K562 (cell line): ENCODE measurements at regions not wholly inside any gene's neighbourhood (a gene's known extent, or its start where the extent isn't known, plus 50 kb on each side); places are given as distances from the start of the nearest gene placed in this dataset.

ENCODE experiments used
- ATAC-seq: fragments of 200-7000 bp; cut with Tn5 transposase; 3 replicates; pipeline ENCODE4 v1.9.1; 2020; ENCODE audit warnings: moderate library complexity
- BruUV-seq: library from RNA; stranded (reverse); fragments of 400-500 nt; replicated peaks from 2 replicates; lab custom pipeline; 2021; lab: Mats Ljungman, UMichigan
- CTCF ChIA-PET: fragments of 300-600 bp; formaldehyde crosslinking; extraction: SDS; loops from one replicate; lab custom pipeline; 2021; ENCODE audit warnings: low intra/inter-chr PET ratio; lab: Yijun Ruan, JAX
- POLR2A ChIA-PET: fragments of 300-600, 350-650 bp; sonication (Branson Sonifier 250); formaldehyde crosslinking; extraction: SDS; loops from one replicate; lab custom pipeline; 2021; ENCODE audit warnings: antibody characterized with exemption, inconsistent platforms; lab: Yijun Ruan, JAX
- DNase-seq, 4 experiments: peaks; one replicate each; pipeline versions ENCODE4 v3.0.0 to v3.0.0-alpha.2; 2011 to 2018; ENCODE audit warnings: low spot score in 3 of 4, mixed read lengths in 3 of 4; ENCODE audit errors: extremely low read depth in 1 of 4
- FAIRE-seq: peaks from 2 replicates; lab custom pipeline; 2011; peaks lifted over from hg19 to GRCh38; lab: Jason Lieb, UNC
- H2AFZ ChIP-seq: 2 replicates; pipeline ENCODE4 v1.6.0; 2011; ENCODE audit warnings: low read depth, low read length, control low read depth, inconsistent platforms
- H3K27ac ChIP-seq: fragments of 200-600 bp; 3 replicates; pipeline ENCODE4 v1.8.0; 2011; ENCODE audit warnings: low read depth, mild to moderate bottlenecking, control low read depth, inconsistent platforms, low read length, moderate library complexity, mixed read lengths; ENCODE audit errors: extremely low read depth
- H3K27me3 ChIP-seq, 2 experiments: fragments of 300-600 bp in 1 of 2; 2 replicates in 1 of 2; 3 replicates in 1 of 2; pipeline versions ENCODE4 v1.6.0 to v1.8.0; 2011; ENCODE audit warnings: inconsistent platforms in 2 of 2, low read length in 2 of 2, mild to moderate bottlenecking in 1 of 2, mixed read lengths in 1 of 2, moderate library complexity in 1 of 2; ENCODE audit not compliant: control insufficient read depth in 2 of 2, insufficient read depth in 2 of 2
- H3K36me3 ChIP-seq: fragments of 300-600 bp; 3 replicates; pipeline ENCODE4 v1.8.0; 2011; ENCODE audit warnings: mild to moderate bottlenecking, low read length, inconsistent platforms; ENCODE audit not compliant: control insufficient read depth, insufficient read depth
- H3K4me1 ChIP-seq, 2 experiments: fragments of 200-600 bp in 1 of 2; replicated peaks in 1 of 2; 2 replicates in 1 of 2; 3 replicates in 1 of 2; pipeline versions ENCODE4 v1.5.1 to v1.8.0; 2011; ENCODE audit warnings: inconsistent platforms in 2 of 2, low read length in 2 of 2, mild to moderate bottlenecking in 1 of 2, mixed read lengths in 1 of 2, moderate library complexity in 1 of 2; ENCODE audit not compliant: control insufficient read depth in 2 of 2, insufficient read depth in 2 of 2
- H3K4me2 ChIP-seq: 2 replicates; pipeline ENCODE4 v1.6.1; 2011; ENCODE audit warnings: low read length, control low read depth, inconsistent platforms, mixed read lengths; ENCODE audit not compliant: insufficient read depth
- H3K4me3 ChIP-seq: fragments of 200-600 bp; sonication (generic), shearing (Covaris generic); 2 replicates; pipeline ENCODE4 v1.5.1; 2016; ENCODE audit warnings: control low read depth, inconsistent platforms
- H3K79me2 ChIP-seq: fragments of 200-600 bp; 3 replicates; pipeline ENCODE4 v1.8.0; 2011; ENCODE audit warnings: low read length, inconsistent platforms; ENCODE audit not compliant: control insufficient read depth, insufficient read depth
- H3K9ac ChIP-seq, 2 experiments: 2 replicates each; pipeline versions ENCODE4 v1.6.0 to v1.6.1; 2011; ENCODE audit warnings: low read depth in 2 of 2, low read length in 2 of 2, control low read depth in 1 of 2, inconsistent platforms in 1 of 2, mild to moderate bottlenecking in 1 of 2, mixed read lengths in 1 of 2; ENCODE audit not compliant: insufficient read depth in 1 of 2
- H3K9me1 ChIP-seq: one replicate; pipeline ENCODE4 v1.6.0; 2011; ENCODE audit warnings: inconsistent platforms, mild to moderate bottlenecking, low read length, moderate library complexity; ENCODE audit not compliant: control insufficient read depth, insufficient read depth
- H3K9me3 ChIP-seq: replicated peaks from 2 replicates; pipeline ENCODE4 v1.5.1; 2011; ENCODE audit warnings: low read depth, low read length, inconsistent platforms; ENCODE audit not compliant: control insufficient read depth, insufficient read depth
- H4K20me1 ChIP-seq: replicated peaks from 2 replicates; pipeline ENCODE4 v1.6.1; 2011; ENCODE audit warnings: low read length, inconsistent platforms, mixed read lengths; ENCODE audit not compliant: control insufficient read depth, insufficient read depth
- CREB3L1 ChIP-seq: fragments of 450-650 bp; IDR thresholded peaks from 2 replicates; pipeline ENCODE4 v1.6.1; 2014; ENCODE audit warnings: low read depth, mild to moderate bottlenecking, moderate library complexity, borderline replicate concordance
- SIN3A ChIP-seq, 2 experiments: fragments of 150-350 bp in 1 of 2; IDR thresholded peaks; 2 replicates each; pipeline ENCODE4 v1.6.1; 2011 to 2016; ENCODE audit warnings: borderline replicate concordance in 2 of 2, low read depth in 2 of 2, low read length in 2 of 2, mild to moderate bottlenecking in 2 of 2, moderate library complexity in 2 of 2; ENCODE audit not compliant: control insufficient read depth in 1 of 2
- SMARCC2 ChIP-seq: fragments of 450-650 bp; IDR thresholded peaks from 2 replicates; pipeline ENCODE4 v1.6.1; 2017; ENCODE audit warnings: antibody characterized with exemption, moderate library complexity, mild to moderate bottlenecking, low read depth
- ZMIZ1 ChIP-seq, 2 experiments: fragments of 150-350 bp in 1 of 2; IDR thresholded peaks; 2 replicates each; pipeline ENCODE4 v1.6.1; 2012 to 2016; ENCODE audit warnings: low read depth in 2 of 2, low read length in 2 of 2, mild to moderate bottlenecking in 1 of 2, moderate library complexity in 1 of 2
- ZNF165 ChIP-seq: fragments of 250-450 bp; sonication (Bioruptor Pico); IDR thresholded peaks from 2 replicates; pipeline ENCODE4 v1.4.0; 2020; ENCODE audit warnings: borderline replicate concordance
- ZNF280B ChIP-seq: fragments of 250-450 bp; sonication (Bioruptor Pico); IDR thresholded peaks from 2 replicates; pipeline ENCODE4 v1.5.1; 2021; ENCODE audit warnings: mild to moderate bottlenecking
- ZNF589 ChIP-seq: fragments of 200-800 bp; sonication (Bioruptor generic); IDR thresholded peaks from 2 replicates; pipeline ENCODE4 v1.6.1; 2016; ENCODE audit warnings: low read depth, missing genetic modification characterization, missing compliant biosample characterization
- ZNF707 ChIP-seq: fragments of 250-450 bp; sonication (Bioruptor Pico); conservative IDR thresholded peaks from 2 replicates; pipeline ENCODE4 v1.8.0; 2022; ENCODE audit warnings: inconsistent platforms, mild to moderate bottlenecking, moderate library complexity
- WGBS: fragments of 100-300 bp; shearing (Covaris generic); methylation state at CpG from one replicate; pipeline ENCODE4 v1.1.6; 2016; ENCODE audit warnings: low coverage, mixed read lengths; ENCODE audit not compliant: insufficient coverage; ENCODE audit errors: missing lambda C conversion rate; 5-methylcytosine and 5-hydroxymethylcytosine counted together
- in situ Hi-C: fragments of 300-500 bp; cut with MboI; formaldehyde crosslinking; loops from 4 replicates; pipeline ENCODE4 v1.15.0; 2018; ENCODE audit warnings: inconsistent platforms, mixed read lengths
- intact Hi-C: fragments of 100-400 bp; cut with micrococcal nuclease; formaldehyde crosslinking; loops from 2 replicates; pipeline ENCODE4 v1.14.2; 2022

GRCh38 chr13:106161146-106161545, 374.3 kb downstream of the EFNB2 start (continued):
- TF ChIP-seq ZMIZ1 (IDR thresholded peaks at IDR 0.05; ENCODE audit: low read depth in 2 of 2, low read length in 2 of 2): no peak
- no peak for TF ChIP-seq SMARCC2

- Histone ChIP-seq H3K79me2 (no peaks in the 10 kb centered on the region), H3K9me1 (no peaks in the 10 kb centered on the region), H3K9ac (no peak overlapping the region), H3K36me3 (no peaks in the 10 kb centered on the region), H3K4me3 (no peak overlapping the region), H3K9me3 (no peaks in the 10 kb centered on the region), H4K20me1 (no peaks in the 10 kb centered on the region), H3K27me3 (no peaks in the 10 kb centered on the region), H3K4me1 (no peaks in the 10 kb centered on the region), H3K27ac (no peak overlapping the region), H3K4me2 (no peak overlapping the region), H2AFZ (no peak overlapping the region)
- DNase-seq (no peak), ATAC-seq (no peak), FAIRE-seq (no peak)
- POLR2A ChIA-PET: no interaction called here
- in situ Hi-C loops (no loop called here), intact Hi-C loops (no loop called here)
- BruUV-seq: no TSS peak
- CTCF ChIA-PET: no interaction called here
- WGBS: under 1% methylated on average over 15 of the region's 20 CpGs
- TF ChIP-seq SIN3A (IDR thresholded peaks at IDR 0.05; ENCODE audit: borderline replicate concordance in 2 of 2, control insufficient read depth in 1 of 2, low read depth in 2 of 2, low read length in 2 of 2): no peak
- TF ChIP-seq ZNF165 (CRISPR knock-in tag): no peak
- no peak for TF ChIP-seq ZNF707 (CRISPR knock-in tag)
- TF ChIP-seq CREB3L1: no peak
- no peak for TF ChIP-seq ZNF589 (CRISPR knock-in tag)
- no peak for TF ChIP-seq ZNF280B (CRISPR knock-in tag)
These were observed 375.9 kb downstream of the EFNB2 start for GRCh38 chr13:106159295-106160195.
